ENCODE measurements at regions not wholly inside any gene's neighbourhood (a gene's known extent, or its start where the extent isn't known, plus 50 kb on each side); places are given as distances from the start of the nearest gene placed in this dataset.

- in situ Hi-C loops (cut with HindIII; ENCODE audit: extremely low pct_ligation_motif_present, low pct_unique_long_range_greater_than_20kb) (no loop called here), intact Hi-C loops (cut with micrococcal nuclease; ENCODE audit: unreplicated experiment) (no loop called here)
- 66% methylated on average over 5 of the region's 5 CpGs for WGBS (ENCODE audit: low lambda C conversion rate)
- Histone ChIP-seq H3K4me1 (ENCODE audit: insufficient read depth, low read length) (no peaks in the 10 kb centered on the region), H3K27me3 (ENCODE audit: control insufficient read depth in 1 of 2, insufficient read depth in 2 of 2, low read length in 2 of 2) (no peaks in the 10 kb centered on the region), H3K9ac (ENCODE audit: insufficient read depth, low read depth, low read length) (no peak overlapping the region), H2AFZ (ENCODE audit: low read length) (no peak overlapping the region), H3K9me3 (ENCODE audit: low read length) (no peaks in the 10 kb centered on the region), H3K36me3 (replicated peaks in 1 of 2; ENCODE audit: control insufficient read depth in 1 of 2, insufficient read depth in 2 of 2, low read length in 2 of 2) (no peaks in the 10 kb centered on the region), H3K4me3 (replicated peaks in 1 of 3; ENCODE audit: insufficient read depth in 1 of 3, low read depth in 2 of 3, low read length in 3 of 3) (no peak overlapping the region), H4K20me1 (ENCODE audit: insufficient read depth, low read length) (no peaks in the 10 kb centered on the region), H3K27ac (ENCODE audit: extremely low read length, insufficient read depth, low read length) (no peak overlapping the region), H3K4me2 (ENCODE audit: low read depth, low read length) (no peak overlapping the region), H3K79me2 (ENCODE audit: insufficient read depth, low read length) (no peaks in the 10 kb centered on the region)
- FAIRE-seq (no peak), DNase-seq (ENCODE audit: low spot score) (no peak), ATAC-seq (no peak)
- no peak for TF ChIP-seq LBX2 (CRISPR knock-in tag; IDR thresholded peaks at IDR 0.05; ENCODE audit: borderline replicate concordance)
- TF ChIP-seq ZBTB37 (CRISPR knock-in tag; IDR thresholded peaks at IDR 0.05) = no peak
- no peak for TF ChIP-seq TBL1XR1 (IDR thresholded peaks at IDR 0.05; ENCODE audit: borderline replicate concordance, low read length, partially characterized antibody)
- TF ChIP-seq NONO (IDR thresholded peaks at IDR 0.05) = no peak
- TF ChIP-seq NONO (CRISPR knock-in tag; conservative IDR thresholded peaks at IDR 0.05) = no peak
- TF ChIP-seq ONECUT2 (CRISPR knock-in tag; IDR thresholded peaks at IDR 0.05) = no peak
- no peak for TF ChIP-seq ZNF737 (CRISPR knock-in tag; IDR thresholded peaks at IDR 0.05; ENCODE audit: borderline replicate concordance)
- TF ChIP-seq, protein P1, sequence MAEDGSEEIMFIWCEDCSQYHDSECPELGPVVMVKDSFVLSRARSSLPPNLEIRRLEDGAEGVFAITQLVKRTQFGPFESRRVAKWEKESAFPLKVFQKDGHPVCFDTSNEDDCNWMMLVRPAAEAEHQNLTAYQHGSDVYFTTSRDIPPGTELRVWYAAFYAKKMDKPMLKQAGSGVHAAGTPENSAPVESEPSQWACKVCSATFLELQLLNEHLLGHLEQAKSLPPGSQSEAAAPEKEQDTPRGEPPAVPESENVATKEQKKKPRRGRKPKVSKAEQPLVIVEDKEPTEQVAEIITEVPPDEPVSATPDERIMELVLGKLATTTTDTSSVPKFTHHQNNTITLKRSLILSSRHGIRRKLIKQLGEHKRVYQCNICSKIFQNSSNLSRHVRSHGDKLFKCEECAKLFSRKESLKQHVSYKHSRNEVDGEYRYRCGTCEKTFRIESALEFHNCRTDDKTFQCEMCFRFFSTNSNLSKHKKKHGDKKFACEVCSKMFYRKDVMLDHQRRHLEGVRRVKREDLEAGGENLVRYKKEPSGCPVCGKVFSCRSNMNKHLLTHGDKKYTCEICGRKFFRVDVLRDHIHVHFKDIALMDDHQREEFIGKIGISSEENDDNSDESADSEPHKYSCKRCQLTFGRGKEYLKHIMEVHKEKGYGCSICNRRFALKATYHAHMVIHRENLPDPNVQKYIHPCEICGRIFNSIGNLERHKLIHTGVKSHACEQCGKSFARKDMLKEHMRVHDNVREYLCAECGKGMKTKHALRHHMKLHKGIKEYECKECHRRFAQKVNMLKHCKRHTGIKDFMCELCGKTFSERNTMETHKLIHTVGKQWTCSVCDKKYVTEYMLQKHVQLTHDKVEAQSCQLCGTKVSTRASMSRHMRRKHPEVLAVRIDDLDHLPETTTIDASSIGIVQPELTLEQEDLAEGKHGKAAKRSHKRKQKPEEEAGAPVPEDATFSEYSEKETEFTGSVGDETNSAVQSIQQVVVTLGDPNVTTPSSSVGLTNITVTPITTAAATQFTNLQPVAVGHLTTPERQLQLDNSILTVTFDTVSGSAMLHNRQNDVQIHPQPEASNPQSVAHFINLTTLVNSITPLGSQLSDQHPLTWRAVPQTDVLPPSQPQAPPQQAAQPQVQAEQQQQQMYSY (CRISPR knock-in tag; IDR thresholded peaks at IDR 0.05) = no peak
- no peak for TF ChIP-seq ZHX2 (IDR thresholded peaks at IDR 0.05; ENCODE audit: low read depth)
- TF ChIP-seq ZHX2 (CRISPR knock-in tag; IDR thresholded peaks at IDR 0.05; ENCODE audit: borderline replicate concordance) = no peak
- no peak for TF ChIP-seq ZNF30 (CRISPR knock-in tag; IDR thresholded peaks at IDR 0.05)
- TF ChIP-seq, protein P2, sequence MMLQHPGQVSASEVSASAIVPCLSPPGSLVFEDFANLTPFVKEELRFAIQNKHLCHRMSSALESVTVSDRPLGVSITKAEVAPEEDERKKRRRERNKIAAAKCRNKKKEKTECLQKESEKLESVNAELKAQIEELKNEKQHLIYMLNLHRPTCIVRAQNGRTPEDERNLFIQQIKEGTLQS (CRISPR knock-in tag; IDR thresholded peaks at IDR 0.05) = no peak
- TF ChIP-seq HES4 (CRISPR knock-in tag; IDR thresholded peaks at IDR 0.05; ENCODE audit: borderline replicate concordance) = no peak
- POLR2A ChIA-PET = no interaction called here
- BruUV-seq (replicated peaks) = no TSS peak
- CTCF ChIA-PET (ENCODE audit: low intra/inter-chr PET ratio, low total read pairs) = no interaction called here
These were observed 78.7 kb upstream of the GPC6 start for GRCh38 chr13:93147946-93148345.

Measured in HepG2 (cell line).